A549 (cell line): ENCODE measurements at regions not wholly inside any gene's neighbourhood (a gene's known extent, or its start where the extent isn't known, plus 50 kb on each side); places are given as distances from the start of the nearest gene placed in this dataset.

Experiments used
- ATAC-seq, 2 experiments: fragments of 200-7000 bp in 1 of 2; fragments of >200 bp in 1 of 2; cut with Nextera tagmentation in 1 of 2; cut with Tn5 transposase in 1 of 2; 3 replicates each; pipeline versions ENCODE4 v1.8.0 to v1.9.1; 2018 to 2020; ENCODE audit warnings: mild to moderate bottlenecking in 1 of 2, moderate library complexity in 1 of 2
- CTCF ChIA-PET: fragments of 300-600 bp; sonication (Branson Sonifier 250); formaldehyde crosslinking; extraction: SDS; loops from one replicate; lab custom pipeline; 2021; ENCODE audit warnings: antibody characterized with exemption, inconsistent platforms; lab: Yijun Ruan, JAX
- POLR2A ChIA-PET: fragments of 350-600 bp; formaldehyde crosslinking; extraction: SDS; loops from one replicate; lab custom pipeline; 2021; ENCODE audit warnings: antibody characterized with exemption, inconsistent platforms; lab: Yijun Ruan, JAX
- DNase-seq, 2 experiments: peaks; one replicate each; pipeline versions ENCODE4 v3.0.0 to v3.0.0-alpha.2; 2011 to 2016; ENCODE audit warnings: low read depth in 1 of 2, low spot score in 1 of 2
- FAIRE-seq: peaks from 2 replicates; lab custom pipeline; 2011; peaks lifted over from hg19 to GRCh38; lab: Jason Lieb, UNC
- H3K27ac ChIP-seq, 2 experiments: fragments of >200 bp; sonication (Bioruptor Twin); formaldehyde crosslinking; 3 replicates each; pipeline ENCODE4 v1.5.1; 2016 to 2017
- H3K4me1 ChIP-seq: fragments of >200 bp; sonication (Bioruptor Twin); formaldehyde crosslinking; 3 replicates; pipeline ENCODE4 v1.6.1; 2016
- H3K4me2 ChIP-seq: fragments of >200 bp; sonication (Bioruptor Twin); formaldehyde crosslinking; 3 replicates; pipeline ENCODE4 v1.6.1; 2016
- H3K4me3 ChIP-seq: fragments of >200 bp; sonication (Bioruptor Twin); formaldehyde crosslinking; 3 replicates; pipeline ENCODE4 v1.5.1; 2016
- H3K9me3 ChIP-seq: fragments of >200 bp; sonication (Bioruptor Twin); formaldehyde crosslinking; 3 replicates; pipeline ENCODE4 v1.6.1; 2016
- CBX2 ChIP-seq: fragments of 200-600 bp; sonication (generic); IDR thresholded peaks from 2 replicates; pipeline ENCODE4 v1.6.1; 2016; ENCODE audit warnings: low read depth, mild to moderate bottlenecking, borderline replicate concordance
- CBX8 ChIP-seq: fragments of 200-600 bp; sonication (generic); IDR thresholded peaks from 2 replicates; pipeline ENCODE4 v1.6.1; 2016
- CEBPB ChIP-seq, 2 experiments: fragments of >200 bp in 1 of 2; sonication (Bioruptor Twin) in 1 of 2; formaldehyde crosslinking in 1 of 2; IDR thresholded peaks; 2 replicates each; pipeline ENCODE4 v1.6.1; 2012 to 2016
- E2F6 ChIP-seq: IDR thresholded peaks from 2 replicates; pipeline ENCODE4 v1.6.1; 2012; ENCODE audit warnings: low read depth, borderline replicate concordance
- EHF ChIP-seq: fragments of 250-450 bp; sonication (Bioruptor Pico); IDR thresholded peaks from 2 replicates; pipeline ENCODE4 v1.5.0; 2020; ENCODE audit warnings: mild to moderate bottlenecking
- EHMT2 ChIP-seq: fragments of 200-600 bp; sonication (generic); IDR thresholded peaks from 2 replicates; pipeline ENCODE4 v1.6.1; 2016; ENCODE audit warnings: antibody characterized with exemption, low read depth, mild to moderate bottlenecking, moderate library complexity
- ELK1 ChIP-seq: fragments of 150-350 bp; IDR thresholded peaks from 2 replicates; pipeline ENCODE4 v1.6.1; 2014; ENCODE audit warnings: low read depth, mild to moderate bottlenecking, low read length
- EP300 ChIP-seq, 2 experiments: fragments of >200 bp; sonication (Bioruptor Twin); formaldehyde crosslinking; IDR thresholded peaks; 2 replicates in 1 of 2; 3 replicates in 1 of 2; pipeline ENCODE4 v1.6.1; 2016 to 2017
- HMGXB4 ChIP-seq: fragments of 250-450 bp; sonication (Bioruptor Pico); IDR thresholded peaks from 2 replicates; pipeline ENCODE4 v1.5.0; 2021; ENCODE audit warnings: mild to moderate bottlenecking, moderate library complexity, borderline replicate concordance
- HOXB13 ChIP-seq: fragments of 250-450 bp; sonication (Bioruptor Pico); IDR thresholded peaks from 2 replicates; pipeline ENCODE4 v1.5.0; 2020; ENCODE audit warnings: low read depth, mild to moderate bottlenecking, moderate library complexity
- JUN ChIP-seq, 2 experiments: fragments of >200 bp; sonication (Bioruptor Twin); formaldehyde crosslinking; IDR thresholded peaks; 2 replicates in 1 of 2; 3 replicates in 1 of 2; pipeline ENCODE4 v1.6.1; 2016 to 2017
- KDM1A ChIP-seq: fragments of 200-600 bp; sonication (generic); IDR thresholded peaks from 2 replicates; pipeline ENCODE4 v1.6.1; 2016; ENCODE audit warnings: low read depth, mild to moderate bottlenecking
- KDM5A ChIP-seq: fragments of 200-600 bp; sonication (generic); IDR thresholded peaks from 2 replicates; pipeline ENCODE4 v1.6.1; 2016; ENCODE audit warnings: antibody characterized with exemption, mild to moderate bottlenecking
- MYC ChIP-seq: IDR thresholded peaks from 2 replicates; pipeline ENCODE4 v1.6.1; 2012; ENCODE audit warnings: mild to moderate bottlenecking, inconsistent platforms, low read length, improper control_type of control experiment, borderline replicate concordance
- NPAS2 ChIP-seq: fragments of 250-450 bp; sonication (Bioruptor Pico); IDR thresholded peaks from 2 replicates; pipeline ENCODE4 v1.8.0; 2022; ENCODE audit warnings: mild to moderate bottlenecking, moderate library complexity, borderline replicate concordance
- PHF8 ChIP-seq: fragments of 200-600 bp; sonication (generic); IDR thresholded peaks from 2 replicates; pipeline ENCODE4 v1.6.1; 2016; ENCODE audit warnings: low read depth, mild to moderate bottlenecking, antibody characterized with exemption, moderate library complexity, borderline replicate concordance
- POLR2A ChIP-seq: IDR thresholded peaks from 2 replicates; pipeline ENCODE4 v1.6.1; 2012; ENCODE audit warnings: mild to moderate bottlenecking, low read length
- POLR2AphosphoS2 ChIP-seq: conservative IDR thresholded peaks from 2 replicates; pipeline ENCODE4 v1.6.1; 2012; ENCODE audit warnings: low read length, improper control_type of control experiment, inconsistent platforms
- RAD21 ChIP-seq, 2 experiments: fragments of >200 bp in 1 of 2; sonication (Bioruptor Twin) in 1 of 2; formaldehyde crosslinking in 1 of 2; IDR thresholded peaks in 1 of 2; conservative IDR thresholded peaks in 1 of 2; 2 replicates in 1 of 2; 3 replicates in 1 of 2; pipeline ENCODE4 v1.6.1; 2012 to 2018; ENCODE audit warnings: inconsistent platforms in 1 of 2
- RARB ChIP-seq: fragments of 250-450 bp; sonication (Bioruptor Pico); IDR thresholded peaks from 2 replicates; pipeline ENCODE4 v1.8.0; 2021; ENCODE audit warnings: mild to moderate bottlenecking, moderate library complexity
- RFX5 ChIP-seq: fragments of 450-650 bp; IDR thresholded peaks from 2 replicates; pipeline ENCODE4 v1.7.1; 2014; ENCODE audit warnings: antibody characterized with exemption, mild to moderate bottlenecking, moderate library complexity
- TP53 ChIP-seq: fragments of 250-450 bp; sonication (Bioruptor Pico); IDR thresholded peaks from 2 replicates; pipeline ENCODE4 v1.5.0; 2021; ENCODE audit warnings: mild to moderate bottlenecking, moderate library complexity
- ZFP36 ChIP-seq: fragments of 450-650 bp; IDR thresholded peaks from 2 replicates; pipeline ENCODE4 v1.6.1; 2014; ENCODE audit warnings: borderline replicate concordance; ENCODE audit not compliant: partially characterized antibody
- ZSCAN20 ChIP-seq: fragments of 250-450 bp; sonication (Bioruptor Pico); IDR thresholded peaks from 2 replicates; pipeline ENCODE4 v1.8.0; 2022; ENCODE audit warnings: mild to moderate bottlenecking, moderate library complexity
- WGBS: methylation state at CpG from one replicate; pipeline ENCODE4 v1.1.6; 2017; ENCODE audit errors: missing lambda C conversion rate; 5-methylcytosine and 5-hydroxymethylcytosine counted together
- TF ChIP-seq, protein P1 (sequence below): fragments of 200-600 bp; sonication (generic); IDR thresholded peaks from 2 replicates; pipeline ENCODE4 v1.6.1; 2016; ENCODE audit warnings: antibody characterized with exemption, mild to moderate bottlenecking, moderate library complexity
- TF ChIP-seq, protein P2 (sequence below): fragments of >200 bp; sonication (Bioruptor Twin); formaldehyde crosslinking; IDR thresholded peaks from 3 replicates; pipeline ENCODE4 v1.6.1; 2016

- H3K4me3 ChIP-seq: no peak overlapping the region
- ATAC-seq: no peak
- DNase-seq: no peak
- 15% methylated on average over 5 of the region's 5 CpGs for WGBS
- no peak for TF ChIP-seq TP53 (CRISPR knock-in tag)
- TF ChIP-seq CBX8: no peak
- no peak for TF ChIP-seq HMGXB4 (CRISPR knock-in tag)
- TF ChIP-seq CBX2: no peak
- TF ChIP-seq NPAS2 (CRISPR knock-in tag): no peak
- TF ChIP-seq KDM1A: no peak
- no peak for TF ChIP-seq EP300 (IDR thresholded peaks at IDR 0.05)
- TF ChIP-seq KDM5A: no peak
- TF ChIP-seq RFX5: no peak
- no peak for TF ChIP-seq E2F6
- no peak for TF ChIP-seq MYC
- no peak for TF ChIP-seq ELK1
- no peak for TF ChIP-seq JUN (IDR thresholded peaks at IDR 0.05)
- TF ChIP-seq, protein P1, sequence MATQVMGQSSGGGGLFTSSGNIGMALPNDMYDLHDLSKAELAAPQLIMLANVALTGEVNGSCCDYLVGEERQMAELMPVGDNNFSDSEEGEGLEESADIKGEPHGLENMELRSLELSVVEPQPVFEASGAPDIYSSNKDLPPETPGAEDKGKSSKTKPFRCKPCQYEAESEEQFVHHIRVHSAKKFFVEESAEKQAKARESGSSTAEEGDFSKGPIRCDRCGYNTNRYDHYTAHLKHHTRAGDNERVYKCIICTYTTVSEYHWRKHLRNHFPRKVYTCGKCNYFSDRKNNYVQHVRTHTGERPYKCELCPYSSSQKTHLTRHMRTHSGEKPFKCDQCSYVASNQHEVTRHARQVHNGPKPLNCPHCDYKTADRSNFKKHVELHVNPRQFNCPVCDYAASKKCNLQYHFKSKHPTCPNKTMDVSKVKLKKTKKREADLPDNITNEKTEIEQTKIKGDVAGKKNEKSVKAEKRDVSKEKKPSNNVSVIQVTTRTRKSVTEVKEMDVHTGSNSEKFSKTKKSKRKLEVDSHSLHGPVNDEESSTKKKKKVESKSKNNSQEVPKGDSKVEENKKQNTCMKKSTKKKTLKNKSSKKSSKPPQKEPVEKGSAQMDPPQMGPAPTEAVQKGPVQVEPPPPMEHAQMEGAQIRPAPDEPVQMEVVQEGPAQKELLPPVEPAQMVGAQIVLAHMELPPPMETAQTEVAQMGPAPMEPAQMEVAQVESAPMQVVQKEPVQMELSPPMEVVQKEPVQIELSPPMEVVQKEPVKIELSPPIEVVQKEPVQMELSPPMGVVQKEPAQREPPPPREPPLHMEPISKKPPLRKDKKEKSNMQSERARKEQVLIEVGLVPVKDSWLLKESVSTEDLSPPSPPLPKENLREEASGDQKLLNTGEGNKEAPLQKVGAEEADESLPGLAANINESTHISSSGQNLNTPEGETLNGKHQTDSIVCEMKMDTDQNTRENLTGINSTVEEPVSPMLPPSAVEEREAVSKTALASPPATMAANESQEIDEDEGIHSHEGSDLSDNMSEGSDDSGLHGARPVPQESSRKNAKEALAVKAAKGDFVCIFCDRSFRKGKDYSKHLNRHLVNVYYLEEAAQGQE: no peak
- no peak for TF ChIP-seq HOXB13
- no peak for TF ChIP-seq ZSCAN20
- no peak for TF ChIP-seq PHF8
- FAIRE-seq: no peak
- POLR2A ChIA-PET: no interaction called here
- no peaks in the 10 kb centered on the region for H3K4me1 ChIP-seq
- CTCF ChIA-PET: no interaction called here
- H3K9me3 ChIP-seq: no peaks in the 10 kb centered on the region
- H3K4me2 ChIP-seq: no peak overlapping the region
- H3K27ac ChIP-seq: no peak overlapping the region
Observed at GRCh38 chr11:131274233-131274632, 96.2 kb upstream of the NTM start.

DNA sequence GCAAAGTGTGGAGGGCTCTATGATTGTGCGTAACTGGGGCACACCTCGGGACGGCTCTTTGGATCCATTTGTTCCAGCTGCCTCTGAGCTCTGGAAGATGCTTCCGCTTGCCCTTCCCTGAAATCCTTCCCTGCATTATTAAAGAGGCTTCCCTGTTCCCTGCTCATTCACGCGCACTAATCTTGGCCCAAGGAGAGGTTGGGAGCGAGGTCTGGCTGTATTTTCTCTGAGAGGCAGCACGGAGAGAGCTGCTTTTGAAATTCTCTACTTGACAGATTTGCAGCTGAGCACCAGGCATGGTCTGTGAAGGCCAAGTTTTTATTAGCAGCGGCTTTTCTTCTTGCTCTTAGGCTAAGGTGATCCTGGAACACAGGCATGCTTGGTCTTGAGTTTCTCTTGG, 94.8 kb upstream of the NTM start:
- Histone ChIP-seq H3K4me2 (no peak overlapping the region), H3K4me3 (no peak overlapping the region), H3K27ac (no peak overlapping the region), H3K4me1 (no peaks in the 10 kb centered on the region), H3K9me3 (no peaks in the 10 kb centered on the region)
- WGBS: 42% methylated on average over 9 of the region's 9 CpGs
- FAIRE-seq (no peak), ATAC-seq (no peak), DNase-seq (no peak)
- CTCF ChIA-PET: interaction anchor here (1.3 kb wide), 1 partner anchor 12 kb away, joined by 3 read pairs; no protein-coding TSS in a partner anchor
- POLR2A ChIA-PET: no interaction called here
- TF ChIP-seq CEBPB (IDR thresholded peaks at IDR 0.05): no peak
- TF ChIP-seq EHMT2: no peak
- TF ChIP-seq ZFP36: no peak
- TF ChIP-seq RAD21 (conservative IDR thresholded peaks at IDR 0.05 in 1 of 2, IDR thresholded peaks at IDR 0.05 in 1 of 2): no peak
- TF ChIP-seq, protein P1: no peak
- TF ChIP-seq RARB (CRISPR knock-in tag): no peak
- TF ChIP-seq, protein P2, sequence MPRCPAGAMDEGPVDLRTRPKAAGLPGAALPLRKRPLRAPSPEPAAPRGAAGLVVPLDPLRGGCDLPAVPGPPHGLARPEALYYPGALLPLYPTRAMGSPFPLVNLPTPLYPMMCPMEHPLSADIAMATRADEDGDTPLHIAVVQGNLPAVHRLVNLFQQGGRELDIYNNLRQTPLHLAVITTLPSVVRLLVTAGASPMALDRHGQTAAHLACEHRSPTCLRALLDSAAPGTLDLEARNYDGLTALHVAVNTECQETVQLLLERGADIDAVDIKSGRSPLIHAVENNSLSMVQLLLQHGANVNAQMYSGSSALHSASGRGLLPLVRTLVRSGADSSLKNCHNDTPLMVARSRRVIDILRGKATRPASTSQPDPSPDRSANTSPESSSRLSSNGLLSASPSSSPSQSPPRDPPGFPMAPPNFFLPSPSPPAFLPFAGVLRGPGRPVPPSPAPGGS: no peak
- TF ChIP-seq POLR2A: no peak
- TF ChIP-seq POLR2AphosphoS2: no peak
- TF ChIP-seq EP300 (IDR thresholded peaks at IDR 0.05): no peak
- no peak for TF ChIP-seq NPAS2 (CRISPR knock-in tag)
- TF ChIP-seq EHF (CRISPR knock-in tag): no peak
